Suprapubic skin (tissue), 3 donors: ENCODE measurements at regions not wholly inside any gene's neighbourhood (a gene's known extent, or its start where the extent isn't known, plus 50 kb on each side); places are given as distances from the start of the nearest gene placed in this dataset.

Experiments used
- POLR2A ChIP-seq, 2 donors: fragments of 450-650 bp; IDR thresholded peaks; one replicate each; pipeline ENCODE4 v1.6.1; 2017; ENCODE audit warnings: antibody characterized with exemption in 2 of 2, mild to moderate bottlenecking in 2 of 2, moderate library complexity in 2 of 2
- TF ChIP-seq, protein P1 (sequence below), 2 donors: fragments of 200-600 bp in 1 of 2; fragments of 450-650 bp in 1 of 2; sonication (generic) in 1 of 2; IDR thresholded peaks; one replicate each; pipeline ENCODE4 v1.5.1; 2016 to 2019; ENCODE audit warnings: antibody characterized with exemption in 2 of 2, mild to moderate bottlenecking in 1 of 2, moderate library complexity in 1 of 2

- TF ChIP-seq, protein P1, sequence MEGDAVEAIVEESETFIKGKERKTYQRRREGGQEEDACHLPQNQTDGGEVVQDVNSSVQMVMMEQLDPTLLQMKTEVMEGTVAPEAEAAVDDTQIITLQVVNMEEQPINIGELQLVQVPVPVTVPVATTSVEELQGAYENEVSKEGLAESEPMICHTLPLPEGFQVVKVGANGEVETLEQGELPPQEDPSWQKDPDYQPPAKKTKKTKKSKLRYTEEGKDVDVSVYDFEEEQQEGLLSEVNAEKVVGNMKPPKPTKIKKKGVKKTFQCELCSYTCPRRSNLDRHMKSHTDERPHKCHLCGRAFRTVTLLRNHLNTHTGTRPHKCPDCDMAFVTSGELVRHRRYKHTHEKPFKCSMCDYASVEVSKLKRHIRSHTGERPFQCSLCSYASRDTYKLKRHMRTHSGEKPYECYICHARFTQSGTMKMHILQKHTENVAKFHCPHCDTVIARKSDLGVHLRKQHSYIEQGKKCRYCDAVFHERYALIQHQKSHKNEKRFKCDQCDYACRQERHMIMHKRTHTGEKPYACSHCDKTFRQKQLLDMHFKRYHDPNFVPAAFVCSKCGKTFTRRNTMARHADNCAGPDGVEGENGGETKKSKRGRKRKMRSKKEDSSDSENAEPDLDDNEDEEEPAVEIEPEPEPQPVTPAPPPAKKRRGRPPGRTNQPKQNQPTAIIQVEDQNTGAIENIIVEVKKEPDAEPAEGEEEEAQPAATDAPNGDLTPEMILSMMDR (IDR thresholded peaks at IDR 0.05), result no peak
- no peak for TF ChIP-seq POLR2A (IDR thresholded peaks at IDR 0.05)
Measured at GRCh38 chr1:242670019-242670418, 145.5 kb upstream of the PLD5 start.
